DND-41 (cell line): ENCODE measurements at regions not wholly inside any gene's neighbourhood (a gene's known extent, or its start where the extent isn't known, plus 50 kb on each side); places are given as distances from the start of the nearest gene placed in this dataset.

Experiments
- ATAC-seq: fragments of 200-7000 bp; cut with Tn5 transposase; 3 replicates; pipeline ENCODE4 v1.9.1; 2021; ENCODE audit warnings: low read depth; ENCODE audit not compliant: insufficient read depth
- DNase-seq: peaks from one replicate; pipeline ENCODE4 v3.0.0-alpha.2; 2020
- H2AFZ ChIP-seq: 2 replicates; pipeline ENCODE4 v1.6.0; 2012; ENCODE audit warnings: low read depth, low read length
- H3K27ac ChIP-seq: 2 replicates; pipeline ENCODE4 v1.5.1; 2012; ENCODE audit warnings: low read length, inconsistent platforms
- H3K27me3 ChIP-seq: fragments of 200-600 bp; sonication (generic); 2 replicates; pipeline ENCODE4 v1.6.0; 2012; ENCODE audit warnings: low read length, mild to moderate bottlenecking, inconsistent platforms; ENCODE audit not compliant: insufficient read depth, poor library complexity
- H3K36me3 ChIP-seq: 2 replicates; pipeline ENCODE4 v1.5.1; 2012; ENCODE audit warnings: low read length, inconsistent platforms; ENCODE audit not compliant: insufficient read depth
- H3K4me1 ChIP-seq: 2 replicates; pipeline ENCODE4 v1.5.1; 2012; ENCODE audit warnings: mild to moderate bottlenecking, low read length; ENCODE audit not compliant: insufficient read depth
- H3K4me2 ChIP-seq: 2 replicates; pipeline ENCODE4 v1.6.0; 2012; ENCODE audit warnings: mild to moderate bottlenecking, moderate library complexity, low read length, inconsistent platforms; ENCODE audit not compliant: insufficient read depth
- H3K4me3 ChIP-seq, 2 experiments: fragments of 200-600 bp in 1 of 2; shearing (Covaris generic) in 1 of 2; 2 replicates each; pipeline ENCODE4 v1.5.1; 2012 to 2016; ENCODE audit warnings: inconsistent platforms in 2 of 2, low read length in 2 of 2, mild to moderate bottlenecking in 2 of 2, low read depth in 1 of 2, moderate library complexity in 1 of 2
- H3K79me2 ChIP-seq: 2 replicates; pipeline ENCODE4 v1.6.0; 2012; ENCODE audit warnings: low read length, inconsistent platforms; ENCODE audit not compliant: insufficient read depth
- H3K9ac ChIP-seq: 2 replicates; pipeline ENCODE4 v1.6.0; 2012; ENCODE audit warnings: low read depth, mild to moderate bottlenecking, inconsistent platforms, low read length, moderate library complexity
- H3K9me3 ChIP-seq: 2 replicates; pipeline ENCODE4 v1.5.1; 2012; ENCODE audit warnings: low read length, moderate library complexity, mild to moderate bottlenecking, inconsistent platforms; ENCODE audit not compliant: insufficient read depth, severe bottlenecking
- H4K20me1 ChIP-seq: 2 replicates; pipeline ENCODE4 v1.6.0; 2012; ENCODE audit warnings: low read length; ENCODE audit not compliant: insufficient read depth
- EZH2 ChIP-seq: IDR thresholded peaks from 3 replicates; pipeline ENCODE4 v1.6.1; 2012; ENCODE audit warnings: borderline replicate concordance, low read depth, mild to moderate bottlenecking, moderate library complexity, low read length, inconsistent platforms; ENCODE audit not compliant: severe bottlenecking
- TF ChIP-seq, protein P1 (sequence below): IDR thresholded peaks from 2 replicates; pipeline ENCODE4 v1.5.1; 2012; ENCODE audit warnings: borderline replicate concordance, low read length, moderate library complexity, mild to moderate bottlenecking; ENCODE audit not compliant: poor library complexity, severe bottlenecking; ENCODE audit errors: extremely low read depth

DNA sequence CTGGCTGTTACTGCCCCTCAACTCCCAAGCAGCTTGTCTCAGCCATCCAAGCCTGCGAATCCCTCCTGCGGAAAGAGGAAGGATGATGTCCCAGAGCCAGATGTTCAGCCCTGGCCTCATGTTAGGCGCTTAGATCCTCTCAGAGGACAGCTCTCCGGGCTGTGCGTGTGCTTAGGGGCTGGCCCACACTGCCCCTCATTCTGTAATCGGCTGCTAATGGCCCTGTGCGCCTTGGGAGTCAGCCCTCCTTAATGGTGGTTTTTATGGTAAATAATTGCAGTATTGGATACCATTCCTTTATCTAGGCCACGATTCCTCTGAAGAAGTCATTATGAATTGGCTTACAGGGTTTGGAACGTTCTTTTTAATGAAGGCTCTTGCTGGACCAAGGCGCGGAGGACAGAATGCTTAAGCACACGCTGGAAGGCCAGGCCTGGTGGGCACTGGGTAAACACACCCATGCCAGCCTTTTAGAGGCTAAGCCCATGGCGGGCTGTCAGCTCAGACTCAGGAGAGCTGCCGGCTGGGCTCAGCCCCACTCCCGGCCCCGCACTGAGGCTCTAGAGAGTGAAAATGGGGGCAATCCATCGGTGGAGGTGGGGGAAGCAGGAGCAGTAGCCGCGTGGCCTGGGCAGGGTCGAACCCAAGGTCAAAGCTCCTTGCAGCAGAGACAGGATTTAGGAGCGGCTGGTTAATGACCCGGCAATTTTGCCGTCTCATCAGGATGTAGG, 1157.5 kb downstream of the BRD1 start:
- TF ChIP-seq EZH2, result no peak
- TF ChIP-seq, protein P1, sequence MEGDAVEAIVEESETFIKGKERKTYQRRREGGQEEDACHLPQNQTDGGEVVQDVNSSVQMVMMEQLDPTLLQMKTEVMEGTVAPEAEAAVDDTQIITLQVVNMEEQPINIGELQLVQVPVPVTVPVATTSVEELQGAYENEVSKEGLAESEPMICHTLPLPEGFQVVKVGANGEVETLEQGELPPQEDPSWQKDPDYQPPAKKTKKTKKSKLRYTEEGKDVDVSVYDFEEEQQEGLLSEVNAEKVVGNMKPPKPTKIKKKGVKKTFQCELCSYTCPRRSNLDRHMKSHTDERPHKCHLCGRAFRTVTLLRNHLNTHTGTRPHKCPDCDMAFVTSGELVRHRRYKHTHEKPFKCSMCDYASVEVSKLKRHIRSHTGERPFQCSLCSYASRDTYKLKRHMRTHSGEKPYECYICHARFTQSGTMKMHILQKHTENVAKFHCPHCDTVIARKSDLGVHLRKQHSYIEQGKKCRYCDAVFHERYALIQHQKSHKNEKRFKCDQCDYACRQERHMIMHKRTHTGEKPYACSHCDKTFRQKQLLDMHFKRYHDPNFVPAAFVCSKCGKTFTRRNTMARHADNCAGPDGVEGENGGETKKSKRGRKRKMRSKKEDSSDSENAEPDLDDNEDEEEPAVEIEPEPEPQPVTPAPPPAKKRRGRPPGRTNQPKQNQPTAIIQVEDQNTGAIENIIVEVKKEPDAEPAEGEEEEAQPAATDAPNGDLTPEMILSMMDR, result no peak
- no peak overlapping the region for H2AFZ ChIP-seq
- no peaks in the 10 kb centered on the region for H3K4me1 ChIP-seq
- H3K9me3 ChIP-seq, result peaks cover 23% of the 10 kb centered on the region
- no peaks in the 10 kb centered on the region for H3K27me3 ChIP-seq
- H3K4me2 ChIP-seq, result no peak overlapping the region
- no peaks in the 10 kb centered on the region for H4K20me1 ChIP-seq
- no peaks in the 10 kb centered on the region for H3K36me3 ChIP-seq
- no peak for ATAC-seq
- H3K9ac ChIP-seq, result no peak overlapping the region
- H3K4me3 ChIP-seq, result no peak overlapping the region
- no peak overlapping the region for H3K27ac ChIP-seq
- no peaks in the 10 kb centered on the region for H3K79me2 ChIP-seq
- DNase-seq, result no peak

DNA sequence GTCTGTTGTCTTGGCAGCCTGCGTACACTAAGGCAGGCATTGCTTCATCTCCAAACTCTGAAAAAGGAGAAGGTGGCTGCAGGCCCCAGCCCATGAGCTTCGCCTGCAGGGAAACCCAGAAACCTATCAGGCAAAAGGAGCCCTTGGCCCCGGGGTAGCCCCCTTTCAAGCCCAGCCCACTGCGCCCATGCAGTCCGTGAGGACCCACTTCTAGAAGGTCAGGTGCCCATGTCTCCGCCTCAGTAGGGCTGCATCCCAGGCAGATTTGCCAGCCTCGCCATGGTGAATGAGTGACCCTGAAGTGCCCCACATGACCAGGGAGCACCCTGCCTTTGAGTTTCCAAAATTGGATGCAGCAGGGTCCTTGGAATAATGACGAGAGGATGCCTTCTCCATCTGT, 1158.4 kb downstream of the BRD1 start:
- H3K4me2 ChIP-seq, result no peak overlapping the region
- no peaks in the 10 kb centered on the region for H3K79me2 ChIP-seq
- TF ChIP-seq, protein P1, result no peak
- no peak for TF ChIP-seq EZH2
- no peaks in the 10 kb centered on the region for H3K36me3 ChIP-seq
- H3K27ac ChIP-seq, result no peak overlapping the region
- H3K27me3 ChIP-seq, result no peaks in the 10 kb centered on the region
- no peak for DNase-seq
- peaks cover 23% of the 10 kb centered on the region for H3K9me3 ChIP-seq
- no peak for ATAC-seq
- no peaks in the 10 kb centered on the region for H4K20me1 ChIP-seq
- H3K9ac ChIP-seq, result no peak overlapping the region
- H3K4me3 ChIP-seq, result no peak overlapping the region
- H3K4me1 ChIP-seq, result no peaks in the 10 kb centered on the region
- H2AFZ ChIP-seq, result no peak overlapping the region

DNA sequence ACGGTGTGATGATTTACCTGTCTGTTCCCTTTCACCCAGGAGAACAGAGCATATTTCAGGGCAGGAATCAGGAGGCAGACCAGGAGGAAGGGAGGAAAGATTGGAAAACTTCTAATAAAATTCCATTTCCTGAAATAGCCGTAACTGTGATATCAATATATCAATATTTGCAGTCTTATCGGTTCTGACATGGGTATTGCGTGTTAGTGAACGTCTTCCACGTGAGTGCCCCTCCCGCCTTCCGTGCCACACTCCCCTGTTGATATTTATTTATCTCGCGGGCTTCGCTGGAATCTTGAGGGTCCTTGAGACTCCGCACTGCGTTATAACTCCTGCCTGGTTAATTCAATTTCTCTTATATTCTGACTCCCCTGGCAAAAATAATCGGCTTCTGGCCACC, 1160.4 kb downstream of the BRD1 start:
- DNase-seq, result no peak
- TF ChIP-seq EZH2, result no peak
- TF ChIP-seq, protein P1, result no peak
- no peak overlapping the region for H3K4me3 ChIP-seq
- no peak overlapping the region for H3K9ac ChIP-seq
- no peak overlapping the region for H2AFZ ChIP-seq
- no peaks in the 10 kb centered on the region for H3K36me3 ChIP-seq
- no peak for ATAC-seq
- H3K4me1 ChIP-seq, result no peaks in the 10 kb centered on the region
- no peak overlapping the region for H3K27ac ChIP-seq
- H4K20me1 ChIP-seq, result no peaks in the 10 kb centered on the region
- H3K4me2 ChIP-seq, result no peak overlapping the region
- H3K9me3 ChIP-seq, result peaks cover 27% of the 10 kb centered on the region
- no peaks in the 10 kb centered on the region for H3K27me3 ChIP-seq
- H3K79me2 ChIP-seq, result no peaks in the 10 kb centered on the region

DNA sequence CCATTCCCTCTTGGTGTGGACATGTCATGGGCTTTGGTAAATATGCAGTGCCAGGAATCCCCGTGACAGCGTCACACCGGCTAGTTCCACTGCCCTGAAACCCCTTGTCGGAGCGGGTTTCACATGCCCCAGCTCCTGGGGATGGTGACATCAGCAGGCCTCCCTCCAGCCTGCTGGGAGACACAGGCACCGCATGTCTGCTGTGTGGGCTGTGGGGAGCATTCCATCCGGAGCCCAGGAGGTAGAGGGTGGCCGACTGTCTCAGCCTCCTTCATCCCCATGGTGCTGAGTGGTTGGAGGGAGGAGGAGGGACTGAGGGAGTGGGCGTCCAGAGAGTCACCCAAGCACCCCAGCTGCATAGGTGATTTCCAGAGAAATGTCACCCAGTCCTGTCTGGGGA, 1161.1 kb downstream of the BRD1 start:
- H4K20me1 ChIP-seq, result no peaks in the 10 kb centered on the region
- no peak for ATAC-seq
- no peaks in the 10 kb centered on the region for H3K36me3 ChIP-seq
- H3K4me2 ChIP-seq, result no peak overlapping the region
- H2AFZ ChIP-seq, result no peak overlapping the region
- no peaks in the 10 kb centered on the region for H3K79me2 ChIP-seq
- TF ChIP-seq, protein P1, result no peak
- no peak for TF ChIP-seq EZH2
- no peak overlapping the region for H3K4me3 ChIP-seq
- peaks cover 22% of the 10 kb centered on the region for H3K9me3 ChIP-seq
- no peak overlapping the region for H3K9ac ChIP-seq
- DNase-seq, result no peak
- no peaks in the 10 kb centered on the region for H3K4me1 ChIP-seq
- no peaks in the 10 kb centered on the region for H3K27me3 ChIP-seq
- no peak overlapping the region for H3K27ac ChIP-seq
